ENCODE measurements at regions not wholly inside any gene's neighbourhood (a gene's known extent, or its start where the extent isn't known, plus 50 kb on each side); places are given as distances from the start of the nearest gene placed in this dataset.

GRCh38 chr2:144317071-144317738 lies 202.7 kb downstream of the ZEB2 start:
- H3K36me3 Mint-ChIP-seq (ENCODE audit: low read depth): peaks cover 76% of the 10 kb centered on the region
- intact Hi-C loops (cut with micrococcal nuclease): no loop called here
- peaks cover 30% of the 10 kb centered on the region for H3K9me3 Mint-ChIP-seq
- DNase-seq (ENCODE audit: low spot score): no peak
- H3K27me3 Mint-ChIP-seq (ENCODE audit: low read depth): no peaks in the 10 kb centered on the region
- no peak overlapping the region for H3K27ac Mint-ChIP-seq
- H3K4me3 Mint-ChIP-seq (ENCODE audit: low read depth): no peak overlapping the region
- peaks cover 34% of the 10 kb centered on the region for H3K4me1 Mint-ChIP-seq (ENCODE audit: low read depth)

- Mint-ChIP-seq H3K27me3 (ENCODE audit: low read depth) (no peaks in the 10 kb centered on the region), H3K36me3 (ENCODE audit: low read depth) (peaks cover 87% of the 10 kb centered on the region), H3K4me3 (ENCODE audit: low read depth) (no peak overlapping the region)
Measured at GRCh38 chr2:144310889-144311608, 208.9 kb downstream of the ZEB2 start.

GRCh38 chr2:144310484-144310883 lies 209.4 kb downstream of the ZEB2 start:
- Mint-ChIP-seq H3K9me3 (peaks cover 65% of the 10 kb centered on the region), H3K27ac (peak overlapping the region; percentile 7), H3K4me1 (ENCODE audit: low read depth) (peaks cover 27% of the 10 kb centered on the region), H3K27me3 (ENCODE audit: low read depth) (no peaks in the 10 kb centered on the region), H3K36me3 (ENCODE audit: low read depth) (peaks cover 88% of the 10 kb centered on the region), H3K4me3 (ENCODE audit: low read depth) (no peak overlapping the region)
- intact Hi-C loops (cut with micrococcal nuclease): loop anchor here (2.0 kb wide), 1 partner anchor 14 kb away; no protein-coding TSS in a partner anchor
- no peak for DNase-seq (ENCODE audit: low spot score)

More at GRCh38 chr2:144310889-144311608, 208.9 kb downstream of the ZEB2 start:
- H3K27ac Mint-ChIP-seq: no peak overlapping the region
- peaks cover 63% of the 10 kb centered on the region for H3K9me3 Mint-ChIP-seq
- no peak for DNase-seq (ENCODE audit: low spot score)
- intact Hi-C loops (cut with micrococcal nuclease): loop anchor here (2.0 kb wide), 1 partner anchor 14 kb away; no protein-coding TSS in a partner anchor
- peaks cover 29% of the 10 kb centered on the region for H3K4me1 Mint-ChIP-seq (ENCODE audit: low read depth)

GRCh38 chr2:144307711-144308110 lies 212.2 kb downstream of the ZEB2 start:
- no peak overlapping the region for H3K27ac Mint-ChIP-seq

GRCh38 chr2:144304202-144304601 lies 215.7 kb downstream of the ZEB2 start:
- Mint-ChIP-seq H3K27me3 (ENCODE audit: low read depth) (no peaks in the 10 kb centered on the region), H3K9me3 (peaks cover 37% of the 10 kb centered on the region), H3K36me3 (ENCODE audit: low read depth) (peaks cover 50% of the 10 kb centered on the region), H3K27ac (peak overlapping the region; percentile 16), H3K4me1 (ENCODE audit: low read depth) (peaks cover 21% of the 10 kb centered on the region), H3K4me3 (ENCODE audit: low read depth) (no peak overlapping the region)
- intact Hi-C loops (cut with micrococcal nuclease): loop anchor here (2.0 kb wide), 1 partner anchor 17 kb away; no protein-coding TSS in a partner anchor
- DNase-seq (ENCODE audit: low spot score): no peak

More at GRCh38 chr2:144307711-144308110, 212.2 kb downstream of the ZEB2 start:
- Mint-ChIP-seq H3K36me3 (ENCODE audit: low read depth) (peaks cover 81% of the 10 kb centered on the region), H3K9me3 (peaks cover 64% of the 10 kb centered on the region), H3K27me3 (ENCODE audit: low read depth) (no peaks in the 10 kb centered on the region), H3K4me3 (ENCODE audit: low read depth) (no peak overlapping the region), H3K4me1 (ENCODE audit: low read depth) (peaks cover 34% of the 10 kb centered on the region)
- no peak for DNase-seq (ENCODE audit: low spot score)
- intact Hi-C loops (cut with micrococcal nuclease): no loop called here

- no peaks in the 10 kb centered on the region for H3K27me3 Mint-ChIP-seq (ENCODE audit: low read depth)
- DNase-seq (ENCODE audit: low spot score): no peak
- peaks cover 12% of the 10 kb centered on the region for H3K9me3 Mint-ChIP-seq
- peaks cover 35% of the 10 kb centered on the region for H3K36me3 Mint-ChIP-seq (ENCODE audit: low read depth)
- intact Hi-C loops (cut with micrococcal nuclease): no loop called here
- no peak overlapping the region for H3K4me3 Mint-ChIP-seq (ENCODE audit: low read depth)
- H3K4me1 Mint-ChIP-seq (ENCODE audit: low read depth): peaks cover 18% of the 10 kb centered on the region
- H3K27ac Mint-ChIP-seq: no peak overlapping the region
Measured at GRCh38 chr2:144300632-144301031, 219.3 kb downstream of the ZEB2 start.

- Mint-ChIP-seq H3K27ac (no peak overlapping the region), H3K9me3 (peaks cover 21% of the 10 kb centered on the region), H3K27me3 (ENCODE audit: low read depth) (no peaks in the 10 kb centered on the region), H3K4me1 (ENCODE audit: low read depth) (peaks cover 9% of the 10 kb centered on the region), H3K4me3 (ENCODE audit: low read depth) (no peak overlapping the region), H3K36me3 (ENCODE audit: low read depth) (peaks cover 41% of the 10 kb centered on the region)
- no peak for DNase-seq (ENCODE audit: low spot score)
- intact Hi-C loops (cut with micrococcal nuclease): no loop called here
Measured at GRCh38 chr2:144290276-144290675, 229.6 kb downstream of the ZEB2 start.

- Mint-ChIP-seq H3K36me3 (ENCODE audit: low read depth) (peaks cover 32% of the 10 kb centered on the region), H3K9me3 (peaks cover 21% of the 10 kb centered on the region), H3K4me3 (ENCODE audit: low read depth) (no peak overlapping the region), H3K4me1 (ENCODE audit: low read depth) (peaks cover 9% of the 10 kb centered on the region), H3K27ac (no peak overlapping the region), H3K27me3 (ENCODE audit: low read depth) (no peaks in the 10 kb centered on the region)
- DNase-seq (ENCODE audit: low spot score): no peak
- intact Hi-C loops (cut with micrococcal nuclease): no loop called here
Measured at GRCh38 chr2:144288438-144288837, 231.5 kb downstream of the ZEB2 start.

GRCh38 chr2:144285324-144285723 lies 234.6 kb downstream of the ZEB2 start:
- DNase-seq (ENCODE audit: low spot score): no peak
- Mint-ChIP-seq H3K4me3 (ENCODE audit: low read depth) (no peak overlapping the region), H3K36me3 (ENCODE audit: low read depth) (peaks cover 17% of the 10 kb centered on the region), H3K4me1 (ENCODE audit: low read depth) (peaks cover 20% of the 10 kb centered on the region), H3K27ac (no peak overlapping the region), H3K9me3 (peaks cover 8% of the 10 kb centered on the region), H3K27me3 (ENCODE audit: low read depth) (no peaks in the 10 kb centered on the region)
- intact Hi-C loops (cut with micrococcal nuclease): no loop called here

- H3K27ac Mint-ChIP-seq: no peak overlapping the region
- no peaks in the 10 kb centered on the region for H3K9me3 Mint-ChIP-seq
- H3K4me1 Mint-ChIP-seq (ENCODE audit: low read depth): peaks cover 46% of the 10 kb centered on the region
- intact Hi-C loops (cut with micrococcal nuclease): loop anchor here (2.0 kb wide), 1 partner anchor 133 kb away; no protein-coding TSS in a partner anchor
- H3K36me3 Mint-ChIP-seq (ENCODE audit: low read depth): peaks cover 5% of the 10 kb centered on the region
- DNase-seq (ENCODE audit: low spot score): no peak
- no peaks in the 10 kb centered on the region for H3K27me3 Mint-ChIP-seq (ENCODE audit: low read depth)
- H3K4me3 Mint-ChIP-seq (ENCODE audit: low read depth): no peak overlapping the region
Measured at GRCh38 chr2:144281476-144281875, 238.4 kb downstream of the ZEB2 start.

- Mint-ChIP-seq H3K4me3 (ENCODE audit: low read depth) (no peak overlapping the region), H3K27ac (no peak overlapping the region)
Measured at GRCh38 chr2:144280009-144280408, 239.9 kb downstream of the ZEB2 start.

GRCh38 chr2:144279165-144279564 lies 240.8 kb downstream of the ZEB2 start:
- Mint-ChIP-seq H3K4me1 (ENCODE audit: low read depth) (peaks cover 42% of the 10 kb centered on the region), H3K27ac (no peak overlapping the region), H3K4me3 (ENCODE audit: low read depth) (no peak overlapping the region), H3K9me3 (no peaks in the 10 kb centered on the region), H3K36me3 (ENCODE audit: low read depth) (peaks cover 8% of the 10 kb centered on the region), H3K27me3 (ENCODE audit: low read depth) (no peaks in the 10 kb centered on the region)
- intact Hi-C loops (cut with micrococcal nuclease): loop anchor here (5.0 kb wide), 1 partner anchor 93 kb away; no protein-coding TSS in a partner anchor
- DNase-seq (ENCODE audit: low spot score): no peak

More at GRCh38 chr2:144280009-144280408, 239.9 kb downstream of the ZEB2 start:
- peaks cover 42% of the 10 kb centered on the region for H3K4me1 Mint-ChIP-seq (ENCODE audit: low read depth)
- intact Hi-C loops (cut with micrococcal nuclease): loop anchor here (2.0 kb wide), 1 partner anchor 135 kb away; no protein-coding TSS in a partner anchor
- no peaks in the 10 kb centered on the region for H3K9me3 Mint-ChIP-seq
- H3K36me3 Mint-ChIP-seq (ENCODE audit: low read depth): peaks cover 8% of the 10 kb centered on the region
- no peaks in the 10 kb centered on the region for H3K27me3 Mint-ChIP-seq (ENCODE audit: low read depth)
- no peak for DNase-seq (ENCODE audit: low spot score)
